HG03558 (cell line): ENCODE measurements at regions not wholly inside any gene's neighbourhood (a gene's known extent, or its start where the extent isn't known, plus 50 kb on each side); places are given as distances from the start of the nearest gene placed in this dataset.

ENCODE experiments used
- ATAC-seq: cut with Tn5 transposase; IDR thresholded peaks from one replicate; pipeline ENCODE4 v1.9.1; 2021; ENCODE audit warnings: moderate number of reproducible peaks; ENCODE audit not compliant: unreplicated experiment; ENCODE audit errors: extremely low read depth

DNA sequence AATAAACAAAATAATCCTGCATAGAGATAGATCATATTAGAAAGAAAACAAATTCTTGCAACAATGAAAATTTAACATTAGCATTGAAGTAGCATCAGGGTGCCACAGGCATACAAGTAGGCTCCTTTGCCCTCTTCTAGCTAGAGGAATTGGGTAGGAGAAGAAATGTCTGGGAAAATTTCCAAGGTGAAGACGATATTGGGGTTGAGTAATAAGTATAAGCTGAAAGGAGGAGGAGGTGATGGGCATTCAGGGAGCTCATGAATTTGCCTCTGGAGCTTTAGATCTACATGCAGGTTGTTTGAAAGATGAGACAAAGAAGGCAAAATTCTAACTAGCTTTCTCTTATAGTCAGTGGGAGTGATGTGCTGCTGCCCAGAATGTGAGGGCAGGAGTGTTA, 504.9 kb downstream of the CCDC85A start:
- no peak for ATAC-seq

- ATAC-seq = no peak
These were observed 509.7 kb downstream of the CCDC85A start for GRCh38 chr2:56693501-56693900.

GRCh38 chr2:56703001-56703400, 519.2 kb downstream of the CCDC85A start:
- no peak for ATAC-seq

- ATAC-seq = no peak
These were observed 521.9 kb downstream of the CCDC85A start for GRCh38 chr2:56705713-56706112.

DNA sequence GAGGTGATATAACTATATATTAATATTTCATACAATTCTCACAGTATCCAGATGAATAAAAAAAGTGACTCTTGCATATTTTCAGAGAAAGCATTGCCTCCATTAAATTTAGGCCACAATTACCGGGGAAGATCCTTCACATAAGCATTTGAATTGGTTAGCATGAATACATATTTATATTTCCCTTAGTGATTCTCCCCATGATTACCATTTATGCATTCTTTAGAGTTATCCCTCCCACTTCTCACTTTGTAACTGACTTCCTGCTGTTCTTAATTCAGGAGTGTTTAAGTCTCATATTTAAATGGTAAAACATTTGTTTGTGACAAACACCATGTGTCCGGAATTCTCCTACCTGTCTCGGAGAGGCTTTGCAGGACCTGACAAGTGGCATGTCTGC, 523.4 kb downstream of the CCDC85A start:
- no peak for ATAC-seq

DNA sequence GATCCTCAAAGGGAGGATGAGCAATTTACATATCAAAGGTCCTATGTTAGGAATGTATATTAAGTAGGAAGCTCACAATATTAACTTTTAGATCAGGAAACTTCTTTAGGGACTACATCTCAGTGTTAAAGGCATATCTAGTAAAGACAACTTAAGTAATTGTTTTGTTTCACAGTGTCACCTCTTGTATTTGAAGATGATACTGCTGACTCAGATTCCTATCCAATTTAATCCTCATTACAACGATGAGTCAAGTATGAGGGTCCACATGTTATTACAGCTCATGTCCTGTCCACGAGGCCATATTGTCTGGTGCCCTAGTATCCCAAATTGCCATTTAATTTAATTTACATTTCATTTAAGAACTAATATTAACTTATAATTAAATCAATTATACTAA, 523.9 kb downstream of the CCDC85A start:
- ATAC-seq = no peak

GRCh38 chr2:56709181-56709580, 525.4 kb downstream of the CCDC85A start:
- ATAC-seq = no peak

DNA sequence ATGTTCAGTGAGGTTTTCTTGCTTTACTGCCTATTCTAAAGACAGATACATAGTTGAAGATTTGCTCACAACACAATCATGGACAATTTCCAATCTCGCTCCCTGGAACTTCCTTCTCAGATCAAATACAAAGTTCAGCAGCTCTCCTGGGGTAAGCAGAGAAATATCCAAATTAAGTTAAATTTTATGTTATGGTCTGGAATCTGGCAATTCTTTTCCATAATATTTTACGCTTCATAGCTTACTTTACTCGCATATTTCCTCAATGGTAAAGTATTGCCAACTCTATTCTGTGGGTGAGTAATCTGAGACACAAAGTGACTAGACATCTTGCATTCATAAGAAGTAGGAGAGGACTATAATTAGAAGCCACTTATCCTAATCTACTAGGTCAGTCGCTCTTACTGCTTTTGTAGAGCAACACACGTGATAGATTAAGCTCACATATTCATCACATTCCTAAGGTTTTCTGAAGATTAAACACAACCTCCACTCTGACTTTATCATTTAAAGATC, 529.4 kb downstream of the CCDC85A start:
- ATAC-seq = no peak

- no peak for ATAC-seq
These were observed 530.2 kb downstream of the CCDC85A start for GRCh38 chr2:56713978-56714377.

DNA sequence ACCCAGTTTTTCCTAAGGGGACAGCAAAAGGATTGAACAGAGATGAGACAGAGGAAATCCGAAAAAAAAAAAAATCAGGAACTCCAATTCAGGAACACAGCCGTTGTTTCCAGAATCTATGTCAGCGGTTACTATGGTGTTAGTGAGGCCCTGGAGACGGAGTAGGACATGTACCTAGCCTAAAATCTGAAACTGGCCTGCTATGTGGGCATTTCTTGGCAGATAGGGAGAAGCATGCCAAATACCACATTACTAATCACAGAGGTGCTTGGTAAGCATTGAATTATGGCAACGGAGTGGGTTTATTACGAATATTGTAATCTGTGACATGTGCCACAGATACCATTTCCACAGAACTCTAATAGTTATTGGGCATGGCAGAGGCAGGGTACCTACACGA, 530.6 kb downstream of the CCDC85A start:
- no peak for ATAC-seq

GRCh38 chr2:56715683-56716082, 531.9 kb downstream of the CCDC85A start:
- ATAC-seq = no peak

DNA sequence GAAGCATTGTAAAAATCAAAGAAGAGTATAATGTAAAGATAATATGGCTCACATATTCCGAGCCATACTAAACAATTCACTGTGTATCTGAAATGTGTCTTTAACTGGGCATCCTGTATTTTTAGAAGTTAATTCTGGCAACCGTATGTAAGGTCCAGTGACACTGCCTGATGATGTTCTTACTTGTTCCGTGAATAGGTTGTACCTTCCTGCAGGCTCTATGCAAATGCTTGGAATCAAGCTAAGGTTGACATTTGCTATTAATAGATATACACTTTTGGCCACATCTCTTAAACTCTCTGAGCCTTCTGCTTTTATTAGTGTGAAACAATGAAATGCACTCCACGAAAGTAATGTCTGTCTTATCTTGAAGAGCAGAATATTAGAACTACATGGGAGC, 534.6 kb downstream of the CCDC85A start:
- no peak for ATAC-seq

GRCh38 chr2:56729212-56729611, 545.4 kb downstream of the CCDC85A start:
- no peak for ATAC-seq

DNA sequence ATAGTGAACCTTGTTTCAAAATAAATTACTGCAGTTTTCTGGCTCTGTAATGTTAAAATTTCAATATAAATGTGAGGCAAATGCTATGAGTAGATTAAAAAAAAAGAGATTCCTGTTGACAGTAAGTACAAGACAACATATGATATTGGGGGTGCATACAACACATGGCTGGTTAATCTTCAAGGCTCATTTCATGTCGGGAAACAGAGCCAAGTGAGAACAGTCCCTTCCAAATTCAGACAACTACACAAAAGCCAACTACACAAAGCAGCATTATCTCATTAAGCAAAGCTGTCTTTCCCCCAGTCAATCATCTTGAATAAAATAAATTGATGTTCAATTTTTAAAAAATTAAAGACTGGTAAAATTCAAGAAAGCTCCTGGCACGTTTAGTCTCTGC, 549.2 kb downstream of the CCDC85A start:
- no peak for ATAC-seq

- no peak for ATAC-seq
These were observed 555.6 kb downstream of the CCDC85A start for GRCh38 chr2:56739413-56739812.

GRCh38 chr2:56741601-56742102, 557.9 kb downstream of the CCDC85A start:
- no peak for ATAC-seq

DNA sequence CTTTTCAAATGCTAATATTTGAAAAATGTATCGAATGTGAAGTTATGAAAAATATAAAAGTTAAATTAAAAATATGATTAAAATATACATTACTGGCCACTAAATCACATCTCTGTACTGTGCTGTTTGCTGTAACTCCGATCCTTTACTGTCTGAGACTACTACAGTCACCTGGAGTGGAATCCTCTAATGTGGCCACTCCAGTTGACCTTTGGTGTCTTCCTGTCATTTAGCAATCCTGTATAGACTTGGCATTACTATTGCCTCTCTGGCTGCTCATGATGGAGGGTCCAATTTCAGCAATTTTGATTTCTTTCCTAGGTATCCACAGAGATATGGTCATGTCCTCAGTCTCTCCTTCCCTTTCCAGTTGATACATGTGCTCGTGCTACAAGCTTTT, 560.0 kb downstream of the CCDC85A start:
- ATAC-seq = no peak

GRCh38 chr2:56749152-56749752, 565.5 kb downstream of the CCDC85A start:
- no peak for ATAC-seq

DNA sequence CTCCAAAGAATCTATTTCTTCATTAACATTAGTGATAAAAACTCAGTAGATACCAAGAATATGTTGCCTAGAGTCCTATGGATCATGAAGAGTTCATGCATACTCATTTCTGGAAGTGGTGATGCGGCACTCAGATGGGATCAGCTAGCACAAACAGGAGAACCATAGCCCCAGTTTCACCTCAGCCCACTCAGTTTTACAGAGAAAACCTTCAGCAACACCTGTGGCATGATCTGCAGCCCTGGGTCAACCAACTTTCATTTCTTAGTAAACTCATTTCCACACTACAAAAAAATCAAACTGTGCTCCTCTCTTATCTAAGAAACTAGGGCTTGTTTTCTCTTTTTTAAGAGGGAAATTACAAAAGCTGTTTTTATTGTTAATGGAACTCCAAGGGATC, 569.4 kb downstream of the CCDC85A start:
- ATAC-seq = no peak

- ATAC-seq = no peak
These were observed 570.4 kb downstream of the CCDC85A start for GRCh38 chr2:56754066-56754615.

GRCh38 chr2:56754627-56755026, 570.8 kb downstream of the CCDC85A start:
- ATAC-seq = no peak

- ATAC-seq = no peak
These were observed 574.2 kb downstream of the CCDC85A start for GRCh38 chr2:56757884-56758545.
